HG03575 (cell line): ENCODE measurements at regions not wholly inside any gene's neighbourhood (a gene's known extent, or its start where the extent isn't known, plus 50 kb on each side); places are given as distances from the start of the nearest gene placed in this dataset.
A peak's percentile ranks its signal among the peaks of the same experiment; 100 is the strongest.

ENCODE experiments used
- ATAC-seq: cut with Tn5 transposase; IDR thresholded peaks from one replicate; pipeline ENCODE4 v1.9.1; 2021; ENCODE audit not compliant: unreplicated experiment, insufficient number of reproducible peaks, low FRiP score; ENCODE audit errors: extremely low read depth

DNA sequence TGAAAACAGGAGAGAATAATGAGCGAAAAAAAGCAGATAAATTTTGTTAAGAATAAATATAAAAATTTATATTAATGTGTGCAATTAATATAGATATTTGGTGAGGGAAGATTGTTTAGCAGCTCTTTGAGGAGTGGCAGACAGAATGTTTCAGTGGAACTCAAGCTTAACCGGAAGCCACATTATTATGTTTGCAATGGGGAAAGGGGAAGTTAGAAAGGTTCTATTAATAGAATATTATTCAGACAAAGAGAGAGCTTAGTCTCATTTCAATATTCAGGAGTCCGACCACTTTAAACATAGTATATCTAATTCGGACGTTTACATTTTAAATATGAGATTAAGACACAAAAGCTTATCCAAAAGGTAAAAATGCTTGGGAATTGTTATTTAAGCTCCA lies 81.6 kb upstream of the KHDRBS2 start:
- peak; percentile 99 for ATAC-seq

DNA sequence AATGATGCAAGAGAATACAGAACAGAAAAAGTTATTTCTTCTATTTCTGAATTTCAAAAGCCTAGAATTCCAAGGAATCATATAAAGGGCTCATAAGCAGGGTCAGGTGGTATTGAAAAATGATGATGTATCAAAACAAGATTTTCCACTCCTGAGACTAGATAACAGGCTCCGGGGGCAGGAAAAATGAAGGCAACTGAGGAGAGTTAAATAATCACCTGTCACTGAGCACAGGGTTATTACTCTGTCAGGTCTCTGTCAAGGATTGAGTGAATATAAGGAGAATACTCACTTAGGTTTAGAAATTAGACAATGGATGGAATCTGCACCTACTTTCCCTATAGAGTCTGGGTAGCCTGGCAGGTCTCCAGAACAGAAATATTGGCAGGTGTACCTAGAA lies 76.1 kb upstream of the KHDRBS2 start:
- no peak for ATAC-seq

DNA sequence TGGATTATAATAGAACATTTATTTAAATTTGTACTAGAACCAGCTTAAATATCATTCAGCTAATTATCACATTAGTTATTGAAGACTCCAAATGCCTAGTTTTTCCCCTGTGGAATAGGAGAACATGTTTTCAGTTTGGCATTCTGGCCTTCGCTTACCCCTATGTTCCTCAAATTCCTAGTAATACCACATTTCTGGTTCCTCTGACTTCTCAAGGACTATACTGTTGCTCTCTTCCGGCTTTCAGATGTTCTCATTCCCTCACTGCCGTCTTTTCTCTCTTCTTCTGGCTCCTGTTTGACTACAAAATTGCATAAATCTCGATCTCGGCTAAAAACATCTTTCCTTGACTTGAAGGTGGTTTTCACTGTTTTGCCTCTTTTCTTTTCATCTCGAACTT lies 71.8 kb upstream of the KHDRBS2 start:
- no peak for ATAC-seq

DNA sequence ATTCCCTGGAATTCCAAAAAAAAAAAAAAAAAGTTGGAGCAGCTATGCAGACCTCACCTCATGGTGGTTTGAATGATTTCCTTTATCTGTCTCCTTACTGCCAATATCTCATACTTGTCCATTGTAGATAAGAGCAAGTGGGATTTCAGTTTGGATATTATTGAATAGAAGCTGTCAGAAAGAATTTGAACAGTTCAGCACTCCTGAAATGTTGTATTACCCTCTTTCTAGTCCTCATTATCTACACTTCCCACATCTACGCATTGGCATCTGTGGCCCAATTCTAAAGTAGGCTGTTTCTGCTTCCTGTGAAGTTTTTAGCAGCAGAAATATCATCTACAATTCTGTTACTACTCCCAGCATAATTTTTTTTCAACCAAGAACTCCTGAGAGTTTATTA lies 68.2 kb upstream of the KHDRBS2 start:
- ATAC-seq = no peak

GRCh38 chr6:62345962-62346689 lies 60.1 kb upstream of the KHDRBS2 start:
- no peak for ATAC-seq

- no peak for ATAC-seq
Measured at GRCh38 chr6:62345446-62345845, 59.4 kb upstream of the KHDRBS2 start.

- ATAC-seq = no peak
Measured at GRCh38 chr6:62344850-62345249, 58.8 kb upstream of the KHDRBS2 start.

- ATAC-seq = no peak
Measured at GRCh38 chr6:62338477-62338876, 52.5 kb upstream of the KHDRBS2 start.
